ENCODE measurements at regions not wholly inside any gene's neighbourhood (a gene's known extent, or its start where the extent isn't known, plus 50 kb on each side); places are given as distances from the start of the nearest gene placed in this dataset.

DNA sequence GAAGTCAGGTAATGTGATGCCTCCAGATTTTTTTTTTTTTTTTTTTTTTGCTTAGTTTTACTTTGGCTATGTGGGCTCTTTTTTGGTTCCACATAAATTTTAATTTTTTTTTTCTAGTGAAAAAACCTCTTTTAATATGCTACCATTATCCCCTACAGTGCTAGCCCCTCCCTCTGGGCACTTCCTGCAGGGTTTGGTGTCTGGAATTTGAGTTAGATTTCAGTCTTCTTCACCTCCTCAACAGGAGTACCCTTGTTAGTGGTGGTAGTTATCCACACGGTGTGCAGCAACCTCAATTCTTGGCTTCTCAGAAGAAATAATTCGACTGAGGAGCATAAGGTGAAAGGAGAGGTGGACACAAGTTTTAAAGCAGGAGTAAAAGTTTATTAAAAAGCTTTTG, 128.8 kb upstream of the SYNCRIP start:
- WGBS, 2 donors (ENCODE audit: low coverage in 1 of 2), result 64 to 85% methylated on average over 2 of the region's 2 CpGs
- Histone ChIP-seq H3K9me3 (no peaks in the 10 kb centered on the region), H3K36me3 (no peaks in the 10 kb centered on the region), H3K27me3 (no peaks in the 10 kb centered on the region), H3K4me3 (no peak overlapping the region), H3K27ac (no peak overlapping the region), H3K4me1 (no peaks in the 10 kb centered on the region)
- no peak for ATAC-seq
- TF ChIP-seq EP300 (IDR thresholded peaks at IDR 0.05) (no peak), POLR2AphosphoS5 (IDR thresholded peaks at IDR 0.05) (no peak), POLR2A (IDR thresholded peaks at IDR 0.05) (no peak)
- TF ChIP-seq, protein P1, sequence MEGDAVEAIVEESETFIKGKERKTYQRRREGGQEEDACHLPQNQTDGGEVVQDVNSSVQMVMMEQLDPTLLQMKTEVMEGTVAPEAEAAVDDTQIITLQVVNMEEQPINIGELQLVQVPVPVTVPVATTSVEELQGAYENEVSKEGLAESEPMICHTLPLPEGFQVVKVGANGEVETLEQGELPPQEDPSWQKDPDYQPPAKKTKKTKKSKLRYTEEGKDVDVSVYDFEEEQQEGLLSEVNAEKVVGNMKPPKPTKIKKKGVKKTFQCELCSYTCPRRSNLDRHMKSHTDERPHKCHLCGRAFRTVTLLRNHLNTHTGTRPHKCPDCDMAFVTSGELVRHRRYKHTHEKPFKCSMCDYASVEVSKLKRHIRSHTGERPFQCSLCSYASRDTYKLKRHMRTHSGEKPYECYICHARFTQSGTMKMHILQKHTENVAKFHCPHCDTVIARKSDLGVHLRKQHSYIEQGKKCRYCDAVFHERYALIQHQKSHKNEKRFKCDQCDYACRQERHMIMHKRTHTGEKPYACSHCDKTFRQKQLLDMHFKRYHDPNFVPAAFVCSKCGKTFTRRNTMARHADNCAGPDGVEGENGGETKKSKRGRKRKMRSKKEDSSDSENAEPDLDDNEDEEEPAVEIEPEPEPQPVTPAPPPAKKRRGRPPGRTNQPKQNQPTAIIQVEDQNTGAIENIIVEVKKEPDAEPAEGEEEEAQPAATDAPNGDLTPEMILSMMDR (IDR thresholded peaks at IDR 0.05), result no peak

DNA sequence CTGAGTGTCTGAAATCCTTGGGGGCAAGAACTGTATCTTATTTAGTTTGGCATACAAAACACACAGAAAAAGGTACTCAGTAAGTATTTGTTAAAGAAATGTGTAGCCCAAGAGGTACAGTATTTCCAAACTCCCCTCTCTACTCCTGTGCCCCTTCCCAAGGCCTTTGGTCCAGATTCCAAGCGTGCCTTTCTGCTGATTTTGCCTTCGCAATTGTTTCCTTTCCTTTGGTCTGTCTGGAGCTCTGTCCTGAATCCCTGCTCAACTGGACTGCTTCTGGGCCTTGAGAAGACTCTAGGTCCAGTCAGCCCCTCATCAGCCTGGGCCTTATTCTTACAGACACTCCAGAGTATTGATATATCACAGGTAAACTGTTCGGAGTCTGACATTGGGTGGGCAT, 122.2 kb upstream of the SYNCRIP start:
- TF ChIP-seq EP300 (IDR thresholded peaks at IDR 0.05), result no peak
- no peak overlapping the region for H3K4me3 ChIP-seq
- WGBS, 2 donors (ENCODE audit: low coverage in 1 of 2), result 88 to 100% methylated on average over 2 to 3 of the region's 3 CpGs
- H3K9me3 ChIP-seq, result no peaks in the 10 kb centered on the region
- H3K27ac ChIP-seq, result no peak overlapping the region
- no peaks in the 10 kb centered on the region for H3K4me1 ChIP-seq
- no peaks in the 10 kb centered on the region for H3K36me3 ChIP-seq
- no peak for ATAC-seq
- H3K27me3 ChIP-seq, result no peaks in the 10 kb centered on the region

DNA sequence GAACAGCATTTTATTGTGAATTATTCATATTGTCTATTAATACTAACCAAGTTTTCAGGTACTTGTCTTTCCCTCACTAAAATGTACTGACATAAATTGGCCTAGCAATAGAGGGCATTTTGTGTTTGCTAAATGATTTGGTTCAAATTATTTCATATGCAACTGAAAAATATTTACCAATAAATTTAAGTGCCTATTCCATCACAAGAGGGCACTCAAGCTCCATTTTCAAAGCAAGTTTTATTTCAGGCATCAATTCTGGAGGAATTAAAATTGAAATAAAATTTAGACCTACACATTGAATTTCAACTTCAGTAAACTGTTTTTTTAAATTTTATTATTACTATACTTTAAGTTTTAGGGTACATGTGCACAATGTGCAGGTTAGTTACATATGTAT, 114.3 kb upstream of the SYNCRIP start:
- Histone ChIP-seq H3K4me1 (no peaks in the 10 kb centered on the region), H3K9me3 (no peaks in the 10 kb centered on the region), H3K4me3 (no peak overlapping the region), H3K27ac (no peak overlapping the region), H3K27me3 (no peaks in the 10 kb centered on the region), H3K36me3 (no peaks in the 10 kb centered on the region)
- ATAC-seq, result no peak
- no peak for TF ChIP-seq POLR2AphosphoS5 (IDR thresholded peaks at IDR 0.05)
- TF ChIP-seq, protein P1 (IDR thresholded peaks at IDR 0.05), result peak in 3 of 4 experiments; percentile 31 to 39 (median 33)

DNA sequence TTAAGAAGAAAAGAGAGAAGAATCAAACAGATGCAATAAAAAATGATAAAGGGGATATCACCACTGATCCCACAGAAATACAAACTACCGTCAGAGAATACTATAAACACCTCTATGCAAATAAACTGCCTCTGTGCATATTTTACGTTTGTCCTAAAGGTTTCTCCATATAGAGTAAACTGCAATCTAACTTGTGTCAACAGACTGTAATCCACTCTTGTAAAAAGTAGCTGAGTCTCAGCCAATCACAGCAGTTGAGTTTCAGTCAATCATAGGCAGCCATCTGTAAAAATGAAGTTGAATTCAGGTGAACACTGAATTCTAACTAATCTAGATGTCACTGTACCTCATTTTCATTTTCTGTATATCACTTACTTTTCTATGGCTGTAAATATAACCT, 112.2 kb upstream of the SYNCRIP start:
- Histone ChIP-seq H3K4me3 (no peak overlapping the region), H3K4me1 (no peaks in the 10 kb centered on the region), H3K9me3 (no peaks in the 10 kb centered on the region), H3K36me3 (no peaks in the 10 kb centered on the region), H3K27me3 (no peaks in the 10 kb centered on the region), H3K27ac (no peak overlapping the region)
- 14 to 32% methylated on average over 2 of the region's 2 CpGs for WGBS, 2 donors (ENCODE audit: low coverage in 1 of 2)
- no peak for ATAC-seq
- no peak for TF ChIP-seq POLR2A (IDR thresholded peaks at IDR 0.05)
- no peak for TF ChIP-seq POLR2AphosphoS5 (IDR thresholded peaks at IDR 0.05)
- TF ChIP-seq, protein P1 (IDR thresholded peaks at IDR 0.05), result no peak

DNA sequence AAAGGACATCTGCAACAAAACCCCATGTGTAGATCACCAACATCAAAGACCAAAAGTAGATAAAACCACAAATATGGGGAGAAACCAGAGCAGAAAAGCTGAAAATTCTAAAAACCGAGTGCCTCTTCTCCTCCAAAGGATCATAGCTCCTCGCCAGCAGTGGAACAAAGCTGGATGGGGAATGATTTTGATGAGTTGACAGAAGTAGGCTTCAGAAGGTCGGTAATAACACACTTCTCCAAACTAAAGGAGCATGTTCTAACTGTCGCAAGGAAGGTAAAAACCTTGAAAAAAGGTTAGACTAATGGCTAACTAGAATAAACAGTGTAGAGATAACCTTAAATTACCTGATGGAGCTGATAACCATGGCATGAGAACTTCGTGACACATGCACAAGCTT, 109.9 kb upstream of the SYNCRIP start:
- Histone ChIP-seq H3K27me3 (no peaks in the 10 kb centered on the region), H3K27ac (no peak overlapping the region), H3K36me3 (no peaks in the 10 kb centered on the region), H3K4me1 (no peaks in the 10 kb centered on the region), H3K4me3 (no peak overlapping the region), H3K9me3 (no peaks in the 10 kb centered on the region)
- TF ChIP-seq POLR2AphosphoS5 (IDR thresholded peaks at IDR 0.05), result no peak
- no peak for TF ChIP-seq POLR2A (IDR thresholded peaks at IDR 0.05)
- TF ChIP-seq, protein P1 (IDR thresholded peaks at IDR 0.05), result no peak
- no peak for TF ChIP-seq EP300 (IDR thresholded peaks at IDR 0.05)
- no peak for ATAC-seq
- 77 to 80% methylated on average over 3 to 5 of the region's 5 CpGs for WGBS, 2 donors (ENCODE audit: low coverage in 1 of 2)
